ENCODE measurements at regions not wholly inside any gene's neighbourhood (a gene's known extent, or its start where the extent isn't known, plus 50 kb on each side); places are given as distances from the start of the nearest gene placed in this dataset.

GRCh38 chr14:66435683-66436082, 50.5 kb upstream of the CCDC196 start:
- TF ChIP-seq CTCF (IDR thresholded peaks at IDR 0.05; ENCODE audit: insufficient read depth, low read depth, low read length, missing control alignments) = no peak
- no peak for DNase-seq (ENCODE audit: low read depth)
- H3K4me3 ChIP-seq (ENCODE audit: low read length) = no peak overlapping the region

Measured in epithelial cell of esophagus (primary cell).